GM23338 (cell line): ENCODE measurements at regions not wholly inside any gene's neighbourhood (a gene's known extent, or its start where the extent isn't known, plus 50 kb on each side); places are given as distances from the start of the nearest gene placed in this dataset.

Experiments
- CREB1 ChIP-seq: fragments of 250-450 bp; sonication (Bioruptor Pico); IDR thresholded peaks from 2 replicates; pipeline ENCODE4 v1.5.0; 2020; ENCODE audit warnings: low read depth, mild to moderate bottlenecking, moderate library complexity
- CTCF ChIP-seq, 2 experiments: fragments of 200-600 bp in 1 of 2; sonication (generic) in 1 of 2; conservative IDR thresholded peaks; 2 replicates each; pipeline versions ENCODE4 v1.5.1 to v1.6.1; 2016 to 2017; ENCODE audit warnings: antibody characterized with exemption in 2 of 2, low read depth in 2 of 2, mild to moderate bottlenecking in 2 of 2, moderate library complexity in 1 of 2
- EZH2 ChIP-seq: fragments of 200-600 bp; sonication (generic); IDR thresholded peaks from one replicate; pipeline ENCODE4 v1.8.0; 2017; ENCODE audit warnings: antibody characterized with exemption, mild to moderate bottlenecking, low read depth; ENCODE audit not compliant: unreplicated experiment
- EZH2phosphoT487 ChIP-seq: fragments of 200-600 bp; sonication (generic); IDR thresholded peaks from one replicate; pipeline ENCODE4 v1.8.1; 2018; ENCODE audit warnings: antibody characterized with exemption; ENCODE audit not compliant: unreplicated experiment
- JUNB ChIP-seq: IDR thresholded peaks from one replicate; pipeline ENCODE4 v1.6.1; 2016; ENCODE audit warnings: antibody characterized with exemption; ENCODE audit not compliant: unreplicated experiment
- POLR2AphosphoS5 ChIP-seq: IDR thresholded peaks from 2 replicates; pipeline ENCODE4 v1.6.1; 2016; ENCODE audit warnings: antibody characterized with exemption, low read depth
- STAT1 ChIP-seq: IDR thresholded peaks from one replicate; pipeline ENCODE4 v1.6.1; 2016; ENCODE audit warnings: antibody characterized with exemption; ENCODE audit not compliant: unreplicated experiment
- TF ChIP-seq, protein P1 (sequence below): IDR thresholded peaks from 2 replicates; pipeline ENCODE4 v1.6.1; 2016; ENCODE audit warnings: antibody characterized with exemption
- TF ChIP-seq, protein P2 (sequence below): IDR thresholded peaks from one replicate; pipeline ENCODE4 v1.6.1; 2018; ENCODE audit warnings: antibody characterized with exemption; ENCODE audit not compliant: unreplicated experiment

- TF ChIP-seq POLR2AphosphoS5 = no peak
- no peak for TF ChIP-seq CTCF (conservative IDR thresholded peaks at IDR 0.05; ENCODE audit: low read depth in 2 of 2)
- TF ChIP-seq, protein P1, sequence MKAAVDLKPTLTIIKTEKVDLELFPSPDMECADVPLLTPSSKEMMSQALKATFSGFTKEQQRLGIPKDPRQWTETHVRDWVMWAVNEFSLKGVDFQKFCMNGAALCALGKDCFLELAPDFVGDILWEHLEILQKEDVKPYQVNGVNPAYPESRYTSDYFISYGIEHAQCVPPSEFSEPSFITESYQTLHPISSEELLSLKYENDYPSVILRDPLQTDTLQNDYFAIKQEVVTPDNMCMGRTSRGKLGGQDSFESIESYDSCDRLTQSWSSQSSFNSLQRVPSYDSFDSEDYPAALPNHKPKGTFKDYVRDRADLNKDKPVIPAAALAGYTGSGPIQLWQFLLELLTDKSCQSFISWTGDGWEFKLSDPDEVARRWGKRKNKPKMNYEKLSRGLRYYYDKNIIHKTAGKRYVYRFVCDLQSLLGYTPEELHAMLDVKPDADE = no peak
- TF ChIP-seq, protein P2, sequence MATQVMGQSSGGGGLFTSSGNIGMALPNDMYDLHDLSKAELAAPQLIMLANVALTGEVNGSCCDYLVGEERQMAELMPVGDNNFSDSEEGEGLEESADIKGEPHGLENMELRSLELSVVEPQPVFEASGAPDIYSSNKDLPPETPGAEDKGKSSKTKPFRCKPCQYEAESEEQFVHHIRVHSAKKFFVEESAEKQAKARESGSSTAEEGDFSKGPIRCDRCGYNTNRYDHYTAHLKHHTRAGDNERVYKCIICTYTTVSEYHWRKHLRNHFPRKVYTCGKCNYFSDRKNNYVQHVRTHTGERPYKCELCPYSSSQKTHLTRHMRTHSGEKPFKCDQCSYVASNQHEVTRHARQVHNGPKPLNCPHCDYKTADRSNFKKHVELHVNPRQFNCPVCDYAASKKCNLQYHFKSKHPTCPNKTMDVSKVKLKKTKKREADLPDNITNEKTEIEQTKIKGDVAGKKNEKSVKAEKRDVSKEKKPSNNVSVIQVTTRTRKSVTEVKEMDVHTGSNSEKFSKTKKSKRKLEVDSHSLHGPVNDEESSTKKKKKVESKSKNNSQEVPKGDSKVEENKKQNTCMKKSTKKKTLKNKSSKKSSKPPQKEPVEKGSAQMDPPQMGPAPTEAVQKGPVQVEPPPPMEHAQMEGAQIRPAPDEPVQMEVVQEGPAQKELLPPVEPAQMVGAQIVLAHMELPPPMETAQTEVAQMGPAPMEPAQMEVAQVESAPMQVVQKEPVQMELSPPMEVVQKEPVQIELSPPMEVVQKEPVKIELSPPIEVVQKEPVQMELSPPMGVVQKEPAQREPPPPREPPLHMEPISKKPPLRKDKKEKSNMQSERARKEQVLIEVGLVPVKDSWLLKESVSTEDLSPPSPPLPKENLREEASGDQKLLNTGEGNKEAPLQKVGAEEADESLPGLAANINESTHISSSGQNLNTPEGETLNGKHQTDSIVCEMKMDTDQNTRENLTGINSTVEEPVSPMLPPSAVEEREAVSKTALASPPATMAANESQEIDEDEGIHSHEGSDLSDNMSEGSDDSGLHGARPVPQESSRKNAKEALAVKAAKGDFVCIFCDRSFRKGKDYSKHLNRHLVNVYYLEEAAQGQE = no peak
- TF ChIP-seq EZH2 = no peak
- no peak for TF ChIP-seq EZH2phosphoT487
- no peak for TF ChIP-seq STAT1
- TF ChIP-seq JUNB = no peak
- no peak for TF ChIP-seq CREB1
Measured at GRCh38 chr5:96227957-96228356, 205.1 kb downstream of the PCSK1 start.
